Endometrium (tissue), 2 donors: ENCODE measurements at regions not wholly inside any gene's neighbourhood (a gene's known extent, or its start where the extent isn't known, plus 50 kb on each side); places are given as distances from the start of the nearest gene placed in this dataset.
A peak's percentile ranks its signal among the peaks of the same experiment; 100 is the strongest.

Experiments
- FAIRE-seq: peaks from 2 replicates; lab custom pipeline; 2012; peaks lifted over from hg19 to GRCh38; lab: Jason Lieb, UNC
- donor health status: control.
- donor health status: control.

DNA sequence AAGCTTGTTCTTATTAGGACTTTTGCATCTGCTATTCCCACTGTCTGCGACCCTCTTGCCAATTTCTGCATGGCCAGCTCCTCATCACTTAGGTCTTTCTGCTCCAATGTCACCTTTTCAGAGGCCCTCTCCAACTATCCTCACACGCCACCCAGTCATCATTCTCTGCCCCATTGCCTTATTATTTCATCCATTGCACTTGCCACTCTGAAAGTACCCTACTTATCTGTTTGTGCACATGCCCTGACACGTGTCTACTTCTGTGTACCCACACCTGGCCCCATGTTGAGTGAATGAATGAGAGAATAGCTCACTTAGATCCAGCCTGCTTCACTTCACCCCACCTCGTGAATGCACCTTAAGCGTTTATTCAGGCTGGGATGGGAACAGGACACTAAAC, 218.7 kb upstream of the TBX3 start:
- no peak for FAIRE-seq

- FAIRE-seq: no peak
These were observed 217.3 kb upstream of the TBX3 start for GRCh38 chr12:114901316-114901715.

DNA sequence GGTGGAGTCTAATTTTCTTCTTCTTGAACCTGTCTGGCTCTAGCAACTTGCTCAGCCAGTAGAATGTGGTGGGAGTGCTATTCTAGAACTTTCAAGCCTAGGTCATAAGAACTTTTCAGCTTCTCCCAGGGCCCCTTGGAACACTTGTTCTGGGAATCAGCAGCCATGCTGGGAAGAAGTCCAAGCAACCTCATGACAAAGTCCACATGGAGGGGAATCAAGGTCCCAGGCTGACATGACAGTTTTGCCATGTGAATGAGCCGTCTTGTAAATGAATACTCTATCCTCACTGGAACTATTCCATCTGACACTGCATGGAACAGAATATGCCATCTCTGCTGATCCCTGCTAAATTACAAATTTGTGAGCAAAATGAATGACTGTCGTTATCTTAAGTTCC, 214.2 kb upstream of the TBX3 start:
- no peak for FAIRE-seq

- no peak for FAIRE-seq
These were observed 211.9 kb upstream of the TBX3 start for GRCh38 chr12:114895827-114896226.

GRCh38 chr12:114895081-114895480, 211.1 kb upstream of the TBX3 start:
- no peak for FAIRE-seq

GRCh38 chr12:114894076-114894475, 210.1 kb upstream of the TBX3 start:
- FAIRE-seq: no peak

GRCh38 chr12:114888928-114889584, 205.1 kb upstream of the TBX3 start:
- FAIRE-seq: no peak

DNA sequence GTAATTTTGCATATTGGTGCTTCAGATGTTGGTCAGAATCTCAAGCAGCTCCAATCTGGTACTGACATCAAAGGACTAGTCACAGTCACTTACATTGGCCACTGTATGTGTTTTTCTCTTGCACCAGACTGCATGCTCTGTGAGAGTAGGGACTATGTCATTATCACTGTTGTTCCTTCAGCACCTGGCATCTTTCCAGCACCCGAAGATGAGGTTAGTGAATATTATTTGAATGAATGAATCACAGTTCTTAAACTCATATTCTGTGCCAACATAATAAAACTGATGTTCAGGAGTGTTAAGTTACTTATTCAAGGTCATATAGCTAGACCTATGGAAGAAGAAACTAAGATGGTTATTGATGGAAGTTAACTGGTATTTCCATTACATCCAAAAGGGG, 204.5 kb upstream of the TBX3 start:
- no peak for FAIRE-seq

DNA sequence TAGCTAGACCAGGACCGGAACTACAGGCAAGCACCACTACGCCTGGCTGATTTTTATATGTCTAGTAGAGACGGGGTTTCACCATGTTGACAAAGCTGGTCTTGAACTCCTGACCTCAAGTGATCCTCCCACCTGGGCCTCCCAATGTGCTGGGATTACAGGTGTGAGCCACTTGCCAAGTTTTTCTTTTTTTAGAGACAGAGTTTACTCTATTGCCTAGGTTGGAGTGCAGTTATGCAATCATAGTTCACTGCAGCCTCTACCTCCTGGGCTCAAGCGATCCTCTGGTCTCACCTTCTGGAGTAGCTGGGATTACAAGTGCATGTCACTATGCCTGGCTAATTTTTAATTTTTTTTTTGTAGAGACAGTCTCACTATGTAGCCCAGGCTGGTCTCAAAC, 201.5 kb upstream of the TBX3 start:
- no peak for FAIRE-seq

DNA sequence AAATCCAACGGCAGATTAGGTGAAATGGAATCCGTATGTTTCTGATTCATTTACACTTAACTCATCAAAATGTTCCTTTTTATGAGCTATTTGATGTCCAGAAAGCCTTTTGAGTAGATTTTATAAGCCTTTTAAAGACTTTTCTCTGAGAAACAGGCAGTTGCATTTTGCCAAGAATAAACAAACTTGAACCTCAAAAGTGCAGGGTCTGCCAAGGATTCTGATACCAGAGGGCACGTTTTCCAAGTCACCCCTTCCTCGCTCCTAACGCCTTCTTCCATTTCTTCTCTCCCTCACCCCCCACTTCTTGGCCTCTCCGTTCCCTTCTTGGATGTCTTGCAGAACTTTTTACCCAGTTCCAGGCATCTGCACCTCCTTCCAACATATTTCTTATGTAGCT, 200.6 kb upstream of the TBX3 start:
- no peak for FAIRE-seq

DNA sequence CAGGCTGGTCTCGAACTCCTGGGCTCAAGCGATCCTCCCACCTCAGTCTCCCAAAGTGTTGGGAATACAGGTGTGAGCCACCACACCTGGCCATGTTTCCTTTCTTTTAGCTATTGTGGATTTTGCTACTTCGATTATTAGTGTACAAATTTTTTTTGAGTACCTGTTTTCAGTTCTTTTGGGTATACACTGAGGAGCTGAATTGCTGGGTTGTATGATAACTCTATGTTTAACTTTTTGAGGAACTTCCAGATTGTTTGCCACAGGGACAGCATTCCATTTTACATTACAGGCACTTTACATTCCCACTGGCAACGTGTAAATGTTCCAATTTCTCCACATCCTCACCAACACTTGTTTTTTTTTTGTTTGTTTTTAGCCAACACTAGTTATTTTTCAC, 198.1 kb upstream of the TBX3 start:
- FAIRE-seq: no peak

GRCh38 chr12:114879354-114879753, 195.4 kb upstream of the TBX3 start:
- FAIRE-seq: no peak

- FAIRE-seq: no peak
These were observed 194.8 kb upstream of the TBX3 start for GRCh38 chr12:114878781-114879180.

DNA sequence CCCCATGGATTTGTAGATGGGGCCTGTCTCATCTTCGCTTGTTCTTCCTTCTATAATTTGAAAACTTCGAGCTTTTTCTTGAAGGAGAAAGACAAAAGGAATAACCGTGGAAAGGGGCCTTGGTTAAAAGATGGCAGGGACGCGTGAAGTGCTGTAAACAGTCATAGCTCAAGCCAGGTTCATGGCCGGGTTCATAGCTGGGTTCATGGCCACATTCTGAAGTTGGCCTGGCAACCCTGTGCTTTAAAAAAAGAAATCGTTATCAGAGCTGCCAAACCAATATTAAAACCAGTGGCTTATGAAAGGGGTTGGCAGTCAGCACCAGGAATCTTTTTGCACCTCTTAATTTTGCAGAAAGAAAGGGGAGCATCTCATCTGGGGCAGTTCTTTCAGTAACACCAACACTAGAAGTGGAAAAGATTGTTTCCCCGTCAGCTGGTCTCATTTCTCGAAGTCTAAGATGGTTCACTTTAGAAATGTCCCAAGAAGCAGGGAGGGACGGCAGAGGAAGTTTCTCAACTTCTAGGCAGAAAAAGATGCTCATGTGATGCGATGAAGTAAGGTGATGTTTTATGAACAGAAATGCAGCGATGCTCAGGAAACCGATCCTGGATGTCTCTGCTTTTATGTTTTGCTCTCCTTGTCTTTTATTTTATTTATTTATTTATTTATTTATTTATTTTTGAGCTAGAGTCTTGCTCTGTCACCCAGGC, 193.1 kb upstream of the TBX3 start:
- no peak for FAIRE-seq

DNA sequence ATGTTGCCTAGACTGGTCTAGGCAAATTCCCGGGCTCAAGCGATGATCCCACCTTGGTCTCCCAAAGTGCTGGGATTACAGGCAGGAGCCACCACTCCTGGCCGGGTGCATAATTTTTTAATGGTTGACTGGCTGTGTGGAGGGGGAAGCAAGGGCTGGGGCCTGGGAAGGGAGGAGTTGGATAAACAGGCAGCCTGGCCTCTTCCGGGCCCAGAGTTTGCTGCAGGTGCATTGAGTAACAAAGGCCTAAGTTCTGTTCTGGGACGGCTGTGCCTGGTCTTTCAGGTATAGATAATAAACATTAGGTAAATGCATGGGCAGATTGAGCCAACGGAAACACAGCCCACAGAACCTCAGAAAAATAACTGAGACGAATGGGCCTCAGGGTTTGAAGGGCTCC, 191.3 kb upstream of the TBX3 start:
- FAIRE-seq: no peak

- no peak for FAIRE-seq
These were observed 189.7 kb upstream of the TBX3 start for GRCh38 chr12:114873656-114874055.

DNA sequence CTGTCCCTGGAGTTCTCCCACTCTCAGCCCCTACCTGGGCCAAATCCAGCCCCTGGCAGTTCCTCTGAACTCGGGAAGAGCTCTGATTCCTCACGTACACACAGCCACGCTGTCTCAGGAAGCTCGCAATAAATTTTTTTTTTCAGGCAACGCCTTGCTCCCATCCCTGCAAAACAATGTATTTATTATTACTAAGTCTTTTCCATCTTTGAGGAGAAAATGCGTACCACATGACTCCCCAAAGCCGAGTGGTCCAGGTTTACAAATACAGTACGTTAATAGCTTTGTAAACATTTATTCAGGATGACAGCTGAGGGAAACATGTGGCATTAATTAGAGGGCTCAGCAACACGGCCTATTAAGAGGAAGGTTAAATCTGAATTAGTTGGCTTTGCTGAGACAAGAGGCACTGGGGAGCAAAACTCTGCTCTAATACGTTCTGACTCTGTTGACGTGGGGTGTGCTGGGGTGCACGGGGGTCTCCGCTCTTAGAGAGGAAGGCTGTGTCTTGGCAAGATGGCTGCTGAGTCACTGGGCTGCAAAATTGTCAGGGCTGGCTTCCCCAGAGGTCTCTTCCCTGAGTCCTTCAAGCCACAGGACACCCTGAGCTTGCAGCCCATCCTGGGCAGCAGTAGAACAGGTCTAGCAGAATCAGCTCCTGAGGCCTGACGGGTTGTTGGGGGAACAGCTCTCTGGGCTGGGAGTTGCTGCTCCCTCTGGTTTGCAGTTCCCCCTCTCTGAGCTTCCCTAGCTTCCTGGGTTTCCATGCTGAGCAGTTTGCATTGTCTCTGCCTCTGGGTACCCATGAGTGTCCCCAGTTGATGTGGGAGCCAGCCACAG, 185.2 kb upstream of the TBX3 start:
- peak; percentile 97 for FAIRE-seq

- FAIRE-seq: no peak
These were observed 182.4 kb upstream of the TBX3 start for GRCh38 chr12:114866331-114866730.

DNA sequence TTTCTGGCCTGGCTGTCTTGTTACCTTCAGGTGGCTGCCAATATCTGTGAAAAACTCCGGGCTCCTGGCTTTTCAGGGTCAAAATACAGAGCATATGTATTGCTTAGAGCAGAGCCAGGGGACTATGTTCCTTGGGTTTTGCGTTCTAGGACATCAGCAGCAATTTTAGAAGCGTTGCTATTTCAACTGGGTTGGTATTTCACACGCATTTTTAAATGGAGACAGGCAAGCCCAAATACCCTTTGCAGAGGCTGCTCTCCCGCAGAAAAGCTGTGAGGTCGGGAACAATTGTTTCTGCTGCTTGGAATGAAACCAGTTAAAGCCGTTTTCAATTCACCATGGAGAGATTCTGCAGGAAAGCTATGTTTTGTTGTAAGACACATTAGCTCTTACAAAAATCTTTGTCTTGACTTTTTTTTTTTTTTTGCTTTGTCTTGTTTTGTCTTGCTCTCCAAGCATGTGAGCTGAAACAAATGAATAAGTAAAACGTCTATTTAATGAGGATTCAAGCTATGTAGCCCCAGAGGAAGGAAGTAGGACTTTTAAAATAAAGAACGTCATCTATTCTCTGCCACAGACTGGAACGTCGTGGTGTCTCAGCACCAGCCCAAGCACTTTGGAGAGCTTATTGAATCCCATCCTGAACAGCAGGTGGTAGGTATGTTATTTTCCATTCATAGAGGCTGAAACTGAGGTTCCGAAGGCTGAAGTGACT, 181.0 kb upstream of the TBX3 start:
- peak; percentile 4 for FAIRE-seq

GRCh38 chr12:114863911-114864310, 179.9 kb upstream of the TBX3 start:
- no peak for FAIRE-seq

DNA sequence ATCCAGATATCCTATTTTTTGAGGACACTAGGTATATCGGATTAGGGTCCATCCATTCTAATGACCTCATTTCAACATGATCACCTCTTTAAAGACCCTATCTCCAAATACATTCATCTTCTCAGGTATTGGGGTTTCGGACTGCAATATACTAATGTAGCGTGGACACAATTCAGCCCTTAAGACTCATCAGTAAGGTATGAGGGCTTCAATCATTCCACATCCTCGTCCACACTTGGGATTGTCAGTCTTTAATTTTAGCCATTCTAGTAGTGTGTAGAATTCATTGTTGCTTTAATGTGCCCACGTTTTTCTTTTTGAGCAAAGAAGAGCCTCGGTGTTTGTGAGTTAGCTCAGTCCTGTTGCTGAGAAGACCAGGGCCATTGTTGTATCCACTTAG, 177.0 kb upstream of the TBX3 start:
- FAIRE-seq: no peak

- FAIRE-seq: no peak
These were observed 174.6 kb upstream of the TBX3 start for GRCh38 chr12:114858388-114859146.
